ENCODE measurements at regions not wholly inside any gene's neighbourhood (a gene's known extent, or its start where the extent isn't known, plus 50 kb on each side); places are given as distances from the start of the nearest gene placed in this dataset.

DNA sequence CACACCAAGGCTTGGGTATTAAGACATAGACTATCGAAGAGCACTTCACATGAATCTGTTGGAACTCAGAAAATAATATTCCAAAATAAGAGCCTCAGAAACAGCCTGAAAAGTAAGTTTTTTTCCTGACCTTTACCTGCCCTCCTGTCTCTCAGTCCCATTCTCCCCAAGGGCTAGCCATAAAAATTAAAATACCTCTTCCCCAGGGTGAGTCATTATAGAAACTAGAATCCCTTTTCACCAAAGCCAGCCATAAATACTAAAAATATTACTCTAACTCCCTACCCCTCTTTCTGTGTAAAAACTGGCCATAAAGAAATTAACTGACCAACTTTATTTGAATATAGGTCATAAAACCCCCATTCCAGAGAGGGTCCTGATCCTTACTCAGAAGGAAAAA lies 87.9 kb upstream of the TMEM106B start:
- H3K27me3 ChIP-seq: no peaks in the 10 kb centered on the region
- H3K4me3 ChIP-seq: no peak overlapping the region
- H3K4me1 ChIP-seq: no peaks in the 10 kb centered on the region
- no peaks in the 10 kb centered on the region for H4K20me1 ChIP-seq
- no peak for TF ChIP-seq Cebpa-rat (IDR thresholded peaks at IDR 0.05)
- no peak overlapping the region for H3K4me2 ChIP-seq
- no peaks in the 10 kb centered on the region for H3K9me3 ChIP-seq (replicated peaks in 1 of 11)
- H3K36me3 ChIP-seq: no peaks in the 10 kb centered on the region
- H3K27ac ChIP-seq: no peak overlapping the region
- no peak overlapping the region for H3K9ac ChIP-seq

DNA sequence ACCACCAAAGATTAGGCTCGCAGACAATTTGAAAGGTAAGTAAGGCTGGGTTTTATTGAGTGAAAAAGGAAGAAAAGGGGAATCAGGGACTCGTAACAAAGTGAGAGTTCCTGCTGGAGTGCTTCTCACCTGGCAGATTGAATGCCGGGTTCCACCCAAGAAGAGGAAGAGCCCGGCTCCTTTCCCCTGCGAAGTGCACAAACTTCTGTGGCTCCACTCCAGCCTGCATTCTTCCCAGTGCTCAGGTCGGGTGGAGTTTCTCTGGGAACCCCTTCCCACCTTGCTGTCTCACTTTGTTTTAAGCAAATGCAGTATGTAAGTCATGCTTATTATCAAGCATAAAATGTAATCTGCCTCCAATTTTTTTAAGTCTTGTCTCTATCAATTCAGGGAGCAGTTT lies 87.1 kb upstream of the TMEM106B start:
- no peaks in the 10 kb centered on the region for H4K20me1 ChIP-seq
- no peaks in the 10 kb centered on the region for H3K36me3 ChIP-seq
- H3K4me3 ChIP-seq: no peak overlapping the region
- H3K27me3 ChIP-seq: no peaks in the 10 kb centered on the region
- no peaks in the 10 kb centered on the region for H3K9me3 ChIP-seq (replicated peaks in 1 of 11)
- TF ChIP-seq Cebpa-rat (IDR thresholded peaks at IDR 0.05): no peak
- H3K27ac ChIP-seq: no peak overlapping the region
- H3K4me2 ChIP-seq: no peak overlapping the region
- H3K9ac ChIP-seq: no peak overlapping the region
- H3K4me1 ChIP-seq: no peaks in the 10 kb centered on the region

DNA sequence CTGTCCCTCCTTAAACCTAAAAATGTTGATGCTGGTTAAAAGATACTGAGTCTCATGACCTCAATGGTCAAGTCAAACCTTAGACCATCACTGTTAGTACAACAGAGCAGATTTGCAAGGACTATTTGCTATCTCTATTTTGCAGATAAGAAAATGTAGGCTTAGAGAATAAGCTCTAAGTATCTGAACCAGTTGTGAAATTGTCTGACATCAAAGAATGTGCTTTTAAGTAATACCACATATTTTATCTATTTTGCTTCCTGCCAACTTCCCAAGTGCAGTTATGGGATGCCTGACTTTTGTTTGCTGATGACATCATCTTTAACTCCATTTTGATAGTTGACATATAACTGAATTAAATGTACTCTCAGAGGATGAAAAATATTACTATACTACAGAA lies 83.6 kb upstream of the TMEM106B start:
- Histone ChIP-seq H3K27me3 (no peaks in the 10 kb centered on the region), H3K4me3 (no peak overlapping the region), H3K9ac (no peak overlapping the region), H4K20me1 (no peaks in the 10 kb centered on the region), H3K27ac (no peak overlapping the region), H3K4me1 (no peaks in the 10 kb centered on the region), H3K9me3 (replicated peaks in 1 of 11) (peaks cover 0 to 6% (median 0%) of the 10 kb centered on the region in 11 experiments; a peak in 3 of 22 replicates), H3K36me3 (no peaks in the 10 kb centered on the region), H3K4me2 (no peak overlapping the region)
- no peak for TF ChIP-seq Cebpa-rat (IDR thresholded peaks at IDR 0.05)

- Histone ChIP-seq H3K4me2 (no peak overlapping the region), H3K9ac (no peak overlapping the region), H3K36me3 (no peaks in the 10 kb centered on the region)
Observed at GRCh38 chr7:12130609-12131008, 80.5 kb upstream of the TMEM106B start.

DNA sequence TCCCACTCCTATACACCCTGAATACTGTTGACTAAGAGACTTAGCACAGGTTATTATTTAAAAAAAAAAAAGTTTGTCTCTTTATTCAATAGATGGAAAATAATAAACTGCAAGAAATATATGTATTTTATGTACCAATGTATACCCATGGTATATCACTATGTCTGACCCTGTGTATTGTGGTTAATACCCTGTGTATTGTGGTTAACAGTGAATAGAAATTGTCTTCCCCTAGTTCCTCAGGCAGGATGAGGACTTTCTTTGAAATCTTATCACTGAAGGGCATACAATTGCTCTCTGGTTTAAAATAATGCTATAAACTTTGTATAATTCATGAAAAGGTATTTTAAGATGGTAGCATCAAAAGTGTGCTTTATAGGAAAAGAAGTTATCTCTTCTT lies 80.0 kb upstream of the TMEM106B start:
- Histone ChIP-seq H3K36me3 (no peaks in the 10 kb centered on the region), H3K9me3 (replicated peaks in 1 of 11) (peaks cover 0 to 12% (median 0%) of the 10 kb centered on the region in 11 experiments; a peak in 4 of 22 replicates), H3K27me3 (no peaks in the 10 kb centered on the region), H3K4me1 (no peaks in the 10 kb centered on the region), H3K4me3 (no peak overlapping the region), H3K27ac (no peak overlapping the region), H3K9ac (no peak overlapping the region), H3K4me2 (no peak overlapping the region), H4K20me1 (no peaks in the 10 kb centered on the region)
- TF ChIP-seq Cebpa-rat (IDR thresholded peaks at IDR 0.05): no peak

More at GRCh38 chr7:12130609-12131008, 80.5 kb upstream of the TMEM106B start:
- Histone ChIP-seq H3K9me3 (replicated peaks in 1 of 11) (peaks cover 0 to 12% (median 0%) of the 10 kb centered on the region in 11 experiments; a peak in 4 of 22 replicates), H3K27ac (no peak overlapping the region), H3K4me1 (no peaks in the 10 kb centered on the region), H3K27me3 (no peaks in the 10 kb centered on the region), H4K20me1 (no peaks in the 10 kb centered on the region), H3K4me3 (no peak overlapping the region)
- no peak for TF ChIP-seq Cebpa-rat (IDR thresholded peaks at IDR 0.05)

- no peaks in the 10 kb centered on the region for H3K4me1 ChIP-seq
- H4K20me1 ChIP-seq: no peaks in the 10 kb centered on the region
- no peaks in the 10 kb centered on the region for H3K27me3 ChIP-seq
- no peak overlapping the region for H3K9ac ChIP-seq
- TF ChIP-seq Cebpa-rat (IDR thresholded peaks at IDR 0.05): no peak
- H3K36me3 ChIP-seq: no peaks in the 10 kb centered on the region
- H3K27ac ChIP-seq: no peak overlapping the region
- H3K9me3 ChIP-seq (replicated peaks in 1 of 11): peaks cover 0 to 12% (median 0%) of the 10 kb centered on the region in 11 experiments; a peak in 4 of 22 replicates
- no peak overlapping the region for H3K4me3 ChIP-seq
- no peak overlapping the region for H3K4me2 ChIP-seq
Observed at GRCh38 chr7:12133865-12134264, 77.2 kb upstream of the TMEM106B start.

- peaks cover 0 to 12% (median 0%) of the 10 kb centered on the region in 11 experiments; a peak in 4 of 22 replicates for H3K9me3 ChIP-seq (replicated peaks in 1 of 11)
- H3K27ac ChIP-seq: no peak overlapping the region
- H3K27me3 ChIP-seq: no peaks in the 10 kb centered on the region
- no peaks in the 10 kb centered on the region for H4K20me1 ChIP-seq
- TF ChIP-seq Cebpa-rat (IDR thresholded peaks at IDR 0.05): no peak
- no peaks in the 10 kb centered on the region for H3K4me1 ChIP-seq
- no peaks in the 10 kb centered on the region for H3K36me3 ChIP-seq
- H3K4me2 ChIP-seq: no peak overlapping the region
- no peak overlapping the region for H3K9ac ChIP-seq
- no peak overlapping the region for H3K4me3 ChIP-seq
Observed at GRCh38 chr7:12136523-12136922, 74.6 kb upstream of the TMEM106B start.

DNA sequence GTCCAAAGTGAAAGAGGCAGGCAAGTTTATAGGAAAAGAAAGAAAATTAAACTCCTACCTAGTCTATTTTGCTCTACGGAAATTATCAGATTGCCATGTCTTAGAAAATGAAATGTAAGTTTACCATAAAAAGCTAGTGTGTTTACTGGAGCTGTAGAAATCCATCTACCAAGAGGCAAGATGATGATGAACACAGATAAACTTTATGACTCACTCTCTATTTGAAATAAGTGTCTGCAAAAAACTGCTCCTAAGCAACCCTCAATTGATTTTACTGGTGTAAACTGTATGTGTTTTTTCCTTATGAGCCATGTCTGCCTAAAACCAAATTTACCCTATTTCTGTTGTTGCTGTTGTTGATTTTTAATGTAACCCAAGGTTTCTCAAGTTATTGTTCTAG lies 73.8 kb upstream of the TMEM106B start:
- no peak overlapping the region for H3K4me2 ChIP-seq
- H3K27ac ChIP-seq: no peak overlapping the region
- H3K27me3 ChIP-seq: no peaks in the 10 kb centered on the region
- no peaks in the 10 kb centered on the region for H4K20me1 ChIP-seq
- no peak for TF ChIP-seq Cebpa-rat (IDR thresholded peaks at IDR 0.05)
- H3K36me3 ChIP-seq: no peaks in the 10 kb centered on the region
- H3K4me1 ChIP-seq: no peaks in the 10 kb centered on the region
- no peak overlapping the region for H3K4me3 ChIP-seq
- no peak overlapping the region for H3K9ac ChIP-seq
- peaks cover 0 to 7% (median 0%) of the 10 kb centered on the region in 11 experiments; a peak in 4 of 22 replicates for H3K9me3 ChIP-seq (replicated peaks in 1 of 11)

- Histone ChIP-seq H3K9ac (no peak overlapping the region), H3K27me3 (no peaks in the 10 kb centered on the region), H3K4me3 (no peak overlapping the region), H3K27ac (no peak overlapping the region), H3K4me1 (no peaks in the 10 kb centered on the region), H4K20me1 (no peaks in the 10 kb centered on the region), H3K36me3 (no peaks in the 10 kb centered on the region), H3K4me2 (no peak overlapping the region), H3K9me3 (replicated peaks in 1 of 11) (no peaks in the 10 kb centered on the region)
- no peak for TF ChIP-seq Cebpa-rat (IDR thresholded peaks at IDR 0.05)
Observed at GRCh38 chr7:12138421-12138820, 72.7 kb upstream of the TMEM106B start.

DNA sequence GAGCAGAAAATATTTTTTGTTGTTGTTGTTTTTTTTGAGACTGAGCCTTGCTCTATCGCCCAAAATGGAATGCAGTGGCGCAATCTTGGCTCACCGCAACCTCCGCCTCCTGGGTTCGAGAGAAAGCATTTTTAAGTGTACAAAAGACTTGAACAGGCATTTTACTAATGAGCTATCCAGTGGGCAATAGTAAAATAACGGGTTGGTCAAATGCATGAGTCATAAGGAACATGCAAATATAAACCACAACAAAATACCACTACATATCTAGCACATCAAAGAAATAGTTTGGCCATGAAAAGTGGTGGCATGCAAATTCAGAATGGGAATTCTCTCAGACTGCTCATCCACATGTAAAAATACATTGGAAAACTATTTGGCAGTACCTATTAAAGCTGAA lies 71.7 kb upstream of the TMEM106B start:
- H3K9me3 ChIP-seq (replicated peaks in 1 of 11): no peaks in the 10 kb centered on the region
- no peaks in the 10 kb centered on the region for H3K4me1 ChIP-seq
- H3K4me2 ChIP-seq: no peak overlapping the region
- H3K9ac ChIP-seq: no peak overlapping the region
- no peaks in the 10 kb centered on the region for H3K36me3 ChIP-seq
- TF ChIP-seq Cebpa-rat (IDR thresholded peaks at IDR 0.05): no peak
- no peaks in the 10 kb centered on the region for H3K27me3 ChIP-seq
- no peaks in the 10 kb centered on the region for H4K20me1 ChIP-seq
- H3K27ac ChIP-seq: no peak overlapping the region
- no peak overlapping the region for H3K4me3 ChIP-seq

Measured in BLaER1 treated with 17β-estradiol and CSF1 and Interleukin-3, amounts not matched to agents 10 nM and 100 nM (cell line).